NAMALWA (cell line): ENCODE measurements at regions not wholly inside any gene's neighbourhood (a gene's known extent, or its start where the extent isn't known, plus 50 kb on each side); places are given as distances from the start of the nearest gene placed in this dataset.

ENCODE experiments used
- DNase-seq: peaks from one replicate; pipeline ENCODE4 v3.0.0-alpha.2; 2015; ENCODE audit warnings: low spot score

DNA sequence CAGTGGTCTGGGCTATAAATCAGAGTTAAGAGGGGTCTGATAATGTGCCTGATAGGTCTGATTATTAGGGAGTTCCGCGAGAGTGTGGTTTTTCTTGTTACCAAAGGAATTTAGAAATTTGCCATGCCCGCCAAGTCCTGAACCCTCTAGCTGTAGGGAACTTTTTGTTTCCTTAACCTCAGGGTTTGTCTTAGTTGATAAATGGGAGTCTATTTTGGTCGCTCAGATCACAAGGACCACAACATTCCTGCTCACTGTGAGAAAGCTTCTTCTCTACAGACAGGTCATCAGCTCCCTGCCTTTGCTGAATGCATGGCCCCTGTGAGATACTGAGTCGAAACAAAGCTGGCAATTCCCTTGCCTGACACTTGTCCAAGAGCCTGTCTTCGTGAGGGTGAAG, 497.8 kb downstream of the HS3ST4 start:
- no peak for DNase-seq

DNA sequence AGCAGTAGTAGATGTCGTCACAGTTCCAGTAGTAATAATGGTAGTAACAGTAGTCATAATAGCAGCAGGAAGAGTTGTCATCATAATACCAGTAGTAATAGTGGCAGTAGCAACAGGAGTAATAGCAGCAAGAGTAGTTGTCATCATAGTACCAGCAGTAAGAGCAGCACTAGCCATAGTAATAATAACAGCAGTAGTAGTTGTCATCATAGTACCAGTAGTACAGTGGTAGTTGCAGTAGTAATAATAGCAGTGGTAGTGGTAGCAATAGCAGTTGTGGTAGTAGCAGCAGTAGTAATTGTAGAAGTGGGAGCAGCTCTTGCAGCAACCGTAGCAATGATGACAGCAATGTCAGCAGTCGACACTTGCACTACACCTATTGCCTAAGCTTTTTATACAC, 502.8 kb downstream of the HS3ST4 start:
- no peak for DNase-seq

DNA sequence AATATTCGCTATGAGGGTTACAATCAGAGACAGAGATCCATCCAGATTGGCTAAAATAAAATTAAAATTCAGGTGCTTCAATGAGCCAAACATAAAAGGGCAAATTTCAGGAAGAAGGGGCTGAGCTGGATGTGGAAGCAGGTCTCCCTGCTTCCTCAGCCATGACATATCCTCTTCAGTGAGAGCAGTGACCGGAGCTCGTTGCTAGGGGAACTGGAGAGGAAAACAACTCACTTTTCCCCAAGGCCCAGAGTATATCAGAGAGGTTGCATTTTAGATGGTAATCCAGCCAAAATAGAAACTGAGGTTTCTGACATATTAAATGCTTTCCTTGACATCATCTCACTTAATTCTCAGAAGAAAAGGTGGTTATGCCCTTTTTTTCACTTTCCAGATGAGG, 503.5 kb downstream of the HS3ST4 start:
- no peak for DNase-seq

DNA sequence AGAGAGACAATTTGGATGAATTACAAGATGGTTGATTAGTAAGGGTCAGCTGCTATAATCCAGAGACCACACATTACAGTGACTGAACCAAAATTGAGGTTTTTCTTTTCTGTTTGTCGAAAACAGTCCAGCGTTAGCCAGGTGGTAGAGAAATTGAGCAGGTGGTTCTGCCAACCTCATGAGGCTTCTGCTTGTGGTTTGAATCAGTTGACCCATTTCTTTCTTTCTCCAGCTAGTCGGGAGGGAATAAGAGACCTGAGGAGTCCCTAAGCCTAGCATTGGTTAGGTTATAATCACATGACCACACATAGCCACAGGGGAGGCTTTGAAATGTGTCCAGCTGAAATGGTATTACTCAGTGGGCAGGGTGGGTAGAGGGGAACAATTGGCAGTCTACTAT, 504.6 kb downstream of the HS3ST4 start:
- DNase-seq: no peak

DNA sequence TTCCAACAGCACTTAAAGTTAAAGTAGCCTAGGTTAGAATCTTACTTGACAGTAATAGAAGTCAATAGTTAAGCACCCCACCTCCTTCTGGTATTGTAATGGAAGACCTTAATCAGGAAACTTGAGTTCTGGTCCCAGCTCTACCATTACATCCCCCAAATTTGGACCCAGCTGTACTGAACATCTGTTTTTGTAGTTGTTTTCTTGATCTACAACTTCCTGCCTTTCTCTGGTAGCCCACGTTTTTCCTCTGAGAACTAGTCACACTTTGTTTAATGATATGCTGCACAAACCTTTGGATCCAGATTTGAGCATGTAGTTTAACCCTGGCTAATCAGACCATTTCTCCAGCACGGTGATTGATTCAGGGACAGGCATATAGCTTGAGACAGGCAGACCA, 505.0 kb downstream of the HS3ST4 start:
- no peak for DNase-seq

DNA sequence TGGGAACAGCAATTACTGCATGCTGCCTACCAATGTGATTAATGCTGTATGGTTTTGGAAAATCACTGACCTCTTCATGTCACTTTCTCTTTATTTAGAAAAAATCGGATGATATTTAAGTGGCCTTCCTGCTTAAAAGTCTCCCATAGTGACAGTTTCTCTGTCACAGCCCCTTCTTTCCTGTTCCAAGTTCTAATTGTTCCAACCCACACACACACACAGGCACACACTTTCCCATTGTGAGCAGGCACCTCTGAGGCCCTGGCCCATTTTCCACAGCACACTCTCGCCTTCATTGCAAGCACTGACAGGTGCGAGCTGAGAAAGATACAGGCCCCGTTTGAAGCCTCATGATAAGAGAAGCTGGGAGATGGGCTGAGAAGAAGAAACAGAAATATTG, 505.9 kb downstream of the HS3ST4 start:
- no peak for DNase-seq

DNA sequence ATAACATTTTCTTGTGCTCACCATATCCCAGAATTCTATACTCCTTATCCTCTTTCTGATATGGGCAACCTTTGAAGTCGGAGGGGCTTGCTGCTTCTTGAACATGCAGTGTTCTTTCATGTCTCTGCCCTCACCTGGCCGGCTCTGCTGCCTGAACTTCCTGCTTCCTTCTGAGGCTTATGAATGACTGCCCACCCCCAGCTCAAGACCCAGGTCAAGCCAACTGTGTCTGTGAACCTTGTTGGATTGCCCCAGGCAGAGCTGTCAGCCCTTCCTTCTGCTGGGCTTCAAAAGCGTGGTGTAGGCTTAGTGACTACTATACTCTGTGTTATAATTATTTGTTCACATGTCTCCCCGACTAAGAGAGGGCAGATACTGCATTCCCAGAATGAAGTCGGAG, 506.5 kb downstream of the HS3ST4 start:
- DNase-seq: no peak

DNA sequence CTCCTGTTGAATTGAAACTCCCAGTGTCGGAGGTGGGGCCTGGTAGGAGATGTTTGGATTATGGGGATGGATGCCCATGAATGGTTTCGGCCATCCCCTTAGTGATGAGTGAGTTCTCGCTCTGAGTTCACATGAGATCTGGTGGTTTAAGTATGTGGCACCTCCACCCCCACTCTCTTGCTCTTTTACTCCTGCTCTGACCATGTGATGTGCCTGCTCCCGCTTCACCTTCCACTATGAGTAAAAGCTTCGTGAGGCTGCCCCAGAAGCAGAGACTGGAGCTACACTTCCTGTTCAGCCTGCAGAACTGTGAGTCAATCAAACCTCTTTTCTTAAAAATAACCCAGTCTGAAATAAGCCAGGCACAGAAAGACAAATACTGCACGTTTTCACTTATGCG, 512.4 kb downstream of the HS3ST4 start:
- no peak for DNase-seq

DNA sequence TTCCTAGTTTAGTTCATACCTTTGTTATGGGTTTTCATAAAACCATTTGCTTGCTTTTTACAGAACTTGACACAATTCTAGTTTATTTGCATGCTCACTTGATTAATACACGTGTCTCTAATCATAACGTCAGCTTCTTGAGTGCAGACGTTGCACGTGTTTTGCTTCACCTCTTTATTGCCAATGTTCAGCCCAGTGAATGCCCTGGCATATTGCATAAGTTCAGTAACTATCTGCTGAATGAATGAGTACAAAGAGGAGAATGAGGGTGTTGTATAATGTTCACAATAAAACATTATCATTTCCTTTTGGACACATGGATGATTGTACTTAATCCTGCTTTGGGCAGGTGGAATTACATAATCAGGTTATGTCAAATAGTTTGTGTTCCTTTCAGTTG, 519.8 kb downstream of the HS3ST4 start:
- no peak for DNase-seq

DNA sequence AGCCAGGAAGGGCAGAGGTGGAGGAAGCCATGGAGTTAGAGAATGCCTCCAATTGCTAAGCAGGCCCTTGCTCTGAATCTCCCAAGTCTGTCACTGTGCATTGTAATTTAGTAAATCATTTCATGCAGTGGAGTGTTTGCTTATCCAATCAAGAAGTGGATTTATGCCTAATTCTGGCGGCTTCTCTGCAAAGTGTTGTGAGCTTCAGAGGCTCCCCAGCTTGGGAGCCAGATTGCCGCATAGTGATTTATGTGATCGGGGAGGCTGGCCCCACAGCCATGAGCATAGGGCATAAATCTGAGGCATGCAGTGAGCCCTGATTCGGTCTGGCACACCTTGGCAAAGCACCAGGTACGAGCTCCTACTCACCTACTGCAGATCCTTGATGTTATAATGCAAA, 520.8 kb downstream of the HS3ST4 start:
- DNase-seq: no peak

DNA sequence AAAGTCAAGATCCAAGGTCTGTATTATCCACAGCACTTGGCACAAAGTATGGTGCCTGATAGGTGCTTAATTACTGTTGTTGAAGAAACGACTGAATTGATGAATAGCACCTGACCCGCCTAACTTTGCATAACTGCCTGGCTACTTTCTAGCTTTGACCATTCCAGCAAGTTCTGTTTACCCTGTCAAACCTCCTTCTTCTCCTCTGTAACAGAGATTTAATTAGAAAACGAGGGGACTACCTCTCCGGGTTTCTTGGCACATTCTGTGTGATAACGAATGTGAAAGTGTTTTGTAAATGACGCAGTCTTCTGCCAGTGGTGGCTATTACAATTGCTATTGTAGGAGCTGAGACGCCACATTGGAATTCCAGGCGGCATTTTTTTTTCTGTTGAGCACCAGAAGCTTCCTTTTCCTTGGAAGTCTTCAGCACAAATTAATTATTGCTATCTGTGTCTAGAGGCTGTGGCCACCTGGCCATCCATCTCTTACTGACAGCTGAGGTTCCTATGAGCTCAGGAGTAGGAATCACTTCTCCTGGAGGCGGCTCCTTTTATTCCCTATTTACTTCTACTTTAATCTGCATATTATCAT, 522.9 kb downstream of the HS3ST4 start:
- no peak for DNase-seq

DNA sequence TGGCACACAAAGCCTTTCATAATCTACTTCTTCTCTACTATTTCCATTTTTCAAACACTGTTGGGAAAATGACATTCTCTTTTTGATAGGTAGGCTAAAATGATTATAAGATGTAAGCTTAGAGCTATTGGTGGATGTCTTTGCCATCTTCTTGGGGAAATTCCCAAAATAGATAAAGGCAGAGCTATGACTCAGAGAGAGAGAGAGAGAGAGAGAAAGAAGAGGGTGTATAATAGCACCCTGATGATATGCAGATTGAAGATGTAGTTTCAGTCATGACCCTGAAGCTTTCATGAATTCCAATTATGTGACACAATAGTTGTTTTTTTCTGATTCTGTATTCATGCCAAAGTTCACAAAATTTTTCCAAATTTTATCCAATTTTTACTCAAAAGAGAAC, 529.1 kb downstream of the HS3ST4 start:
- DNase-seq: no peak

DNA sequence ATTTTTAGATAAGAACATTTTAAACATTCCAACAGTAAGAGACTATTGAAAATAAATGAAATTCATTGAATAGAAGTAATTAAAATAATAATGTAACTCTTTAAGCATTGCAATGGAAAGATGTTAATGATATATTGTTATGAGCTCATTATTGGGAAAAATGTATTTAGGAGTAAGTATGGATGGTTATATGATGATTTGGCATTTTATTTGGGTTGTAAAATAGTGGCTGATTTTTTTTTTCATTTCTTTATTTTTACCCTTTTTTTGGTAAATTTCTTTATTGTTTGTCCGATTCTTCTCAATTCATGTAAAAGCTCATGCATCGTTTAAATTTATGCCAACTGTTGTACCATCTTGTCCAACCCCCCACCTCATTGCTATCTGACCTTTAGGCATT, 539.9 kb downstream of the HS3ST4 start:
- DNase-seq: no peak

DNA sequence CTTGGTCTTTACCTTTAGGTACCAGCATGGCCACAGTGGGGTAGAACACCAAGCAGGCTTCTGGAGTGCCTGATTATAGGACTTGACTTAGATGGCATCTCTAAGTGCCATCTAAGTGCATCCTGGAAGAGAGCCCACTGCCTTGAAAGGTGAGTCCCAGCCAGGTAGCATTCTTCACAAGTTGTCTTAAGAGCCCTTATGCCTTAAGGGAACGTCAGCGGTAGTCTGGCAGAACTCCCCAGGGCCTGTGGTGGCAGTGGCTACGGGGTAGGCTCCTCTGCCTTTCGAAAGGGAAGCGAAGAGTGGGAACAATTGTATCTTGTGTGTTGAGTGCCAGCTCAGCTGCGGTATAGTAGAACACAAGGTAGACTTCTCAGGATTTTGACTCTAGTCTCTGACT, 549.0 kb downstream of the HS3ST4 start:
- no peak for DNase-seq

DNA sequence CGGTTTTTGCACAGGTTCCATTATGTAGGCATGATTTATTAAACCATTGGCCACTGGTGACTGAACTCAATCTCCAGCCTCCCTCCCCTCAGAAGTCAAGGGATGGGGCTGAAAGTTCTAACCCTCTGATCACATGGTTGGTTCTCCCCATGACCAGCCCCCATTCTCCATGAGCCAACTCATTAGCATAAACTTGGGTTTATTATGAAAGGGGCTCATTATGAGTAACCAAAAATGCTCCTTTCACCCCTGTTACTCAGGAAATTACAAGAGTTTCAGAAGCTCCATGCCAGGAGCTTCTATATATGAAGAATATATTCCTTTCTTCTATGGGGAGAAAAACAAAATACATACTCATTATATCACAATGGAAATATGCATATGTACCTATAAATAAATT, 555.3 kb downstream of the HS3ST4 start:
- DNase-seq: no peak

DNA sequence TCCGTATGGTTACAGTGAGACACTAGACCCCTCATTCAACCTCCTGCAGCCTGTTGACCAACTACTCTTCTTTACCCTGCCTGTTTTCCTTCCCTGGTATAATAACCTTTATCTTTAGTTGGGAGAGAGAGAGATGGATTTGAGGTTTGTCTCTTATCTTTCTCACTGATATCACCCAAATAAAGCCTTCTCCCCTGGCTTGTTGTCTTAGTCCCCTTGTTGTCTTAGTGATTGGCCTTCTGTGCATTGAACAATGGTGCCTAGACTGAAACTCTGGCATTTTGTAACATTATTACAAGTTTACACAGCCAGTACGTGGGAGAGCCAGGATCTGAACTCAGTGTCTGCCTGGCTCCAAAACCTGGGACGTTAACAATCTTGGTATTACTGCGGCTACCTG, 560.8 kb downstream of the HS3ST4 start:
- DNase-seq: no peak

DNA sequence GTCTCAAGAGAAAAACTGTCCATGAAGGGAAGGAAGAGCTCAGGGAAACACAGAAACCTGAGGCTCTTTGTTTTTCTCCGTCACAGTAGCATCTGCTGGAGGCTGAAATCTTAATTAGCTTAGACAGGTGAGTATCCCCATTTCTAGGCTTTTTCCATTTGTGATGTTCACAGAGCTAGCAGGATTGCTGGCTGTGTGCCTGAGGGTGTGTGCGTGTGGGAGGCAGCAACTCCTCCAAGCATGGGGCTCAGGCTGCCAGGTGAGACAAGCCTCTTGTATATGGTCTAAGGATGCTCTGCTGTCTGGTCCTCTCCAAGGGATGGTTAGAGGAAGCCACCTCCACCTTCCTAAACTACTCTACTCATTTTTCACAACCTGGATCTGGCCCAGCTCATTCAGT, 569.9 kb downstream of the HS3ST4 start:
- no peak for DNase-seq

DNA sequence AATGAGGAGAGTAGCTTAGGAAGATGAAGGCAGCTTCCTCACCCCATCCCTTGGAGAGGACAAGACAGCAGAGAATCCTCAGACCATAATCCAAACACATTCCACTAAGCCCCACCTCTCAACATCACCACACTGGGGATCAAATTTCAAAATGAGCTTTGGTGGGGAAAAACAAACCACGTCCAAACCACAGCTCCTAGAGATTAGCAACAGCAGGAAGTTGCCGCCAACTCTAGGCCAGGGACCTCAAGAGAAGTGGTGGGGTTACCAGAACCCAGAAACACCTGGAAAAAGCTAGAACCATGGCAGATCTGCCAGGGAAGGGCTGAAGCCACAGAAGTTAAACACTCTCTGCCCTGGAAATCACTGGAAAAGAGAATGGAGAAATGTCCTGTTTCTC, 571.6 kb downstream of the HS3ST4 start:
- DNase-seq: no peak

DNA sequence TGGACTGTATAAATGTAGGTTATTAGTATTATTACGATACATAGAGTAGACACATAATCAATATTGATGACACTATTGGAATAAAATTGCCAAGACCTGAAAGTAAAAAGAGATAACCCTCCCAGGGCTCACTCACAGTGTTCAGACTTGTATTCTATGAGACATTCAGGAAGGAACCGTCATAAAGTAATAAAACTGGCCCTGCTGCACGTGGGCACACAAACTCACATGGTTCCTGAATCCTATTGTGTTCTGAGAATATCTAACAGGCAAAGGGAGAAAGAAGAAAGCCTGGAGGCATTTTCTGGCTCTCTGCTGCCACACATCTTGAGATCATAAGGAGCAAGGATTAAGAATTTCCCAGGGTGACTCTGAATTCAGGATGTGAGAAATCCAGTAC, 575.9 kb downstream of the HS3ST4 start:
- DNase-seq: no peak

DNA sequence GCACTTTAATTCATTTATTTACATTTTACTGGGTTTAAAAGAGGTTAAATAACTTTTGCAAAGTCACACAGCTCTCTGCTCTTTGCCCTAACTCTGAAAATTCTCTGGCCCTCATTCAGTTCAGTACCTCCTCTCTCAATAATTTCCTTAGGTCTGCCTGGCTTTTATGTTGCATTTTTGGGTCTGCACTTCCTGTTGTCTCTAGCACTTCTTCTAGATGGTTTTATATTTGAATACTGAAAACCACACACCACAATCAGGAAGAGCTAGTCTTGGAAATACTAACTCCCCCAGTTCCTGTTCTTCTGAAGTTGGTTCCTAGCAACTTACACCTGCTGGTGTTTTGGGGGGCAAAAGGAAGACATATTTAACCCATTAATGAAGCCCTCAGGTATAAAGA, 577.9 kb downstream of the HS3ST4 start:
- DNase-seq: no peak

DNA sequence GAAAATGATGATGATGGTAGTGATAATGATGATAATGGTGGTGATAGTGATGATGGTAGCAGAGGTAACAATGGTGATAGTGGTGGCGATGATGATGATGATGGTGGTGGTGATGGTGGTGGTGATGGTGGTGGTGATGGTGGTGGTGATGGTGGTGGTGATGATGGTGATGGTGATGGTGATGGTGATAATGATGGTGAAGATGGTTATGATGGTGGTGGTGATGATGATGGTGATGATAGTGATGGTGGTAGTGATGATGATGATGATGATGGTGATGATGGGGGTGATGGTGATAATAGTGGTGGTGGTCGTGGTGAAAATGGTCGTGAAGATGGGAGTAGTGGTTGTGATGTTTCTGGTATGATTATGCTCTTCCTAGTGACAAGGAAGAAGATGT, 581.8 kb downstream of the HS3ST4 start:
- DNase-seq: no peak

DNA sequence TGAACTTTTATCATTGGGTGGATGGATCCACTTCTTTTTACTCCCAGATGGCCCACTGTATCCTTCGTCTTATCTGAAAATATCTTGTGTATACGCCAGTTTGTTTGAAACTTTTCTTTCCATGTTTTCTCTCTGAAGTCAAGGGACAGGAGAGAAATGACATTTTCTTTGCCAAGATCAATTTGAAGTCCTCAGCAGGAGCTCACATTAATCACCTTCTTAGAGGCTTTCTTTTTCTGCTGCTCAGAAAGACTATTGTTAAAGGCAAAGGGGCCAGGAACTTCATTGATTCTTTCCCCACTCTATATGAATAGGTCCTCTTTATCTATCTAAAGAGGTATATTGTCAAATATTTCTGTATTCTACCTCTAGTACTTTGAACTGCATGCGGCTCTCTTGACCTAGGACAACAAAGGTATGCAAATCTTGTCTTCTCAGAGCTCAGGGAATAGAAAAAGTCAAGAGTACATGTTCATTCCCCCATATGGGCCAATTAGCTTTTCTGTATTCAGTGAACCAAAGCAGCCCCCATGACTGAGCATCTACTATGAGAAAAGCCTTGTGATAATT, 583.3 kb downstream of the HS3ST4 start:
- DNase-seq: no peak

DNA sequence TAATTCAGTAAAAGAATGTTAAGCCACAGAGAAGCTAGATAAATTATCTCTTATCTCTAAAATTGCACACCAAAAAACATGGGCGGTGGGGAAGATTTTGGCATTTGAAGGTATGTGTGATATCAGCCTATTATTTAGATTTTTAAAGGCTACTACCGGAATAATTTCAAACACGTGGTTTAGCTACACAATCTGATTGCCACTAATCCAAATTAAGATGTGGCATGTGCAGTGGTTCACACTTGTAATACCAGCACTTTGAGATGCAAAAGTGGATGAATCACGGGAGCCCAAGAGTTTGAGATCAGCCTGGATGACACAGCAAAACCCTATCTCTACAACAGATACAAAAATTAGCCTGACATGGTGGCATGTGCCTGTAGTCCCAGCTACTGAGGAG, 584.5 kb downstream of the HS3ST4 start:
- no peak for DNase-seq

DNA sequence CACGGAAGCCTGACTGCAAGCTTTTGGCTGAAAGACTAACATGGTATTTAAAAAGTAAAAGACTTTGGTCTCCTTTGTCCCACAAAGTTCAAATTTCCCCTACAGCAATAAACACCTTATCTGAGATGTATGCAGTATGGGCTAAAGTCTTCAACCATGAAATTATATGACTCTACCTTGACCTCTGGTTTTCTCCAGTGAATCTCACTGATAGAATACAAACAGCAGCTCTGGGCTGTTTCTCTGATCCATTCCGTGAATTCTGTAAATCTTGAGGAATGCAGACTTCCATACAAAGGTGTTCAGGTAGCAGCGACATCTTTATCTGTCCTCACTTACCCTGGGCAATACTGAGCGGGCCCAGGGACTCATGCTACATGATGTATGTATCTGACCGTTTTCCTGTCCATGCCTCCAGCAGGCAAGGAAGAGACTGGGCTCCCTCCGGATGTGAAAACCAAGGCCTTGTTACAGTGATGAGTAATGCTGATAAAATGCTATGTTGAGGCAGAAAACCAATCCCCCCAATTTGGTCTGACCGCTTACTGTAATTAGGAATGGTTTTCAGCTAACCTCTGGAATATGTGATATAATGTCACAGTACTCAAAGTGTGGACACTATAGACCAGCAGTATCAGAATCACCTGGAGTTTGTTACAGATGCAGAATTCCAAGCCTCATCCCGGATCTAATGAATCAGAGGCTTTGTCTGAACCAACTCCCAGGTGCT, 589.8 kb downstream of the HS3ST4 start:
- no peak for DNase-seq
